SU-DHL-6 (cell line): ENCODE measurements at regions not wholly inside any gene's neighbourhood (a gene's known extent, or its start where the extent isn't known, plus 50 kb on each side); places are given as distances from the start of the nearest gene placed in this dataset.

Source experiments
- H2AFZ ChIP-seq: fragments of 200-600 bp; sonication (generic); 2 replicates; pipeline ENCODE4 v1.6.1; 2014; ENCODE audit warnings: low read depth, mild to moderate bottlenecking, moderate library complexity, mixed read lengths, antibody characterized with exemption, low read length; ENCODE audit not compliant: severe bottlenecking
- H3F3A ChIP-seq: fragments of 200-600 bp; shearing (Covaris generic); 2 replicates; pipeline ENCODE4 v1.6.0; 2016; ENCODE audit warnings: antibody characterized with exemption, mild to moderate bottlenecking; ENCODE audit not compliant: insufficient read depth
- H3K27ac ChIP-seq: fragments of 200-600 bp; sonication (generic); 2 replicates; pipeline ENCODE4 v1.5.1; 2016; ENCODE audit warnings: low read depth, mild to moderate bottlenecking, low read length, moderate library complexity, mixed read lengths
- H3K27me3 ChIP-seq: fragments of 200-600 bp; sonication (generic), shearing (Covaris generic); 2 replicates; pipeline ENCODE4 v1.6.0; 2014; ENCODE audit warnings: mild to moderate bottlenecking, low read length
- H3K36me3 ChIP-seq: fragments of 200-600 bp; sonication (generic); 2 replicates; pipeline ENCODE4 v1.6.1; 2014; ENCODE audit warnings: mild to moderate bottlenecking, low read length, mixed read lengths
- H3K4me2 ChIP-seq: fragments of 300-600, 200-600 bp; shearing (Covaris generic), sonication (generic); 2 replicates; pipeline ENCODE4 v1.6.0; 2014; ENCODE audit warnings: low read length, low read depth, mild to moderate bottlenecking; ENCODE audit not compliant: poor library complexity, severe bottlenecking
- H3K4me3 ChIP-seq: fragments of 200-600 bp; sonication (generic); 2 replicates; pipeline ENCODE4 v1.5.1; 2014; ENCODE audit warnings: antibody characterized with exemption, low read length, mild to moderate bottlenecking, mixed read lengths; ENCODE audit not compliant: insufficient read depth, poor library complexity, severe bottlenecking
- H3K79me2 ChIP-seq: fragments of 200-600 bp; sonication (generic); 2 replicates; pipeline ENCODE4 v1.6.1; 2014; ENCODE audit warnings: mild to moderate bottlenecking, low read length, moderate library complexity; ENCODE audit not compliant: insufficient read depth
- H3K9ac ChIP-seq: fragments of 200-600 bp; sonication (generic); 2 replicates; pipeline ENCODE4 v1.7.0; 2014; ENCODE audit warnings: mild to moderate bottlenecking, low read length
- H3K9me2 ChIP-seq: fragments of 200-600 bp; sonication (generic); replicated peaks from 2 replicates; pipeline ENCODE4 v1.6.1; 2014; ENCODE audit warnings: low read length; ENCODE audit not compliant: insufficient read depth
- H3K9me3 ChIP-seq: fragments of 200-600 bp; sonication (generic); 2 replicates; pipeline ENCODE4 v1.6.1; 2014; ENCODE audit warnings: low read length, mixed read lengths; ENCODE audit not compliant: insufficient read depth
- H4K20me1 ChIP-seq: fragments of 200-600 bp; sonication (generic); 2 replicates; pipeline ENCODE4 v1.6.1; 2014; ENCODE audit warnings: low read depth, mild to moderate bottlenecking, antibody characterized with exemption, low read length, moderate library complexity, mixed read lengths
- CTCF ChIP-seq: fragments of 200-600 bp; sonication (generic); IDR thresholded peaks from one replicate; pipeline ENCODE4 v1.5.1; 2017; ENCODE audit warnings: antibody characterized with exemption, mild to moderate bottlenecking, low read length, moderate library complexity; ENCODE audit not compliant: insufficient read depth, poor library complexity, severe bottlenecking
- EZH2phosphoT487 ChIP-seq: fragments of 200-600 bp; sonication (generic), shearing (Covaris generic); conservative IDR thresholded peaks from 2 replicates; pipeline ENCODE4 v1.6.1; 2018; ENCODE audit warnings: mild to moderate bottlenecking, antibody characterized with exemption, low read length, moderate library complexity, mixed read lengths

- Histone ChIP-seq H3F3A (no peaks in the 10 kb centered on the region), H3K4me3 (no peak overlapping the region), H3K27me3 (no peaks in the 10 kb centered on the region), H3K36me3 (no peaks in the 10 kb centered on the region), H3K4me2 (no peak overlapping the region), H3K9me2 (no peaks in the 10 kb centered on the region), H3K79me2 (no peaks in the 10 kb centered on the region), H2AFZ (no peak overlapping the region), H4K20me1 (no peaks in the 10 kb centered on the region), H3K9me3 (no peaks in the 10 kb centered on the region), H3K27ac (no peak overlapping the region), H3K9ac (no peak overlapping the region)
- TF ChIP-seq EZH2phosphoT487 (no peak), CTCF (no peak)
Measured at GRCh38 chr10:3528823-3529403, 256.1 kb downstream of the KLF6 start.

GRCh38 chr10:3528271-3528670, 256.7 kb downstream of the KLF6 start:
- Histone ChIP-seq H2AFZ (no peak overlapping the region), H3K36me3 (no peaks in the 10 kb centered on the region), H3K27me3 (no peaks in the 10 kb centered on the region), H3K4me3 (no peak overlapping the region), H3K9me3 (no peaks in the 10 kb centered on the region), H3K4me2 (no peak overlapping the region), H3K9me2 (no peaks in the 10 kb centered on the region), H3K9ac (no peak overlapping the region), H4K20me1 (no peaks in the 10 kb centered on the region), H3K27ac (no peak overlapping the region), H3K79me2 (no peaks in the 10 kb centered on the region), H3F3A (no peaks in the 10 kb centered on the region)
- TF ChIP-seq EZH2phosphoT487, result no peak
- TF ChIP-seq CTCF, result no peak

DNA sequence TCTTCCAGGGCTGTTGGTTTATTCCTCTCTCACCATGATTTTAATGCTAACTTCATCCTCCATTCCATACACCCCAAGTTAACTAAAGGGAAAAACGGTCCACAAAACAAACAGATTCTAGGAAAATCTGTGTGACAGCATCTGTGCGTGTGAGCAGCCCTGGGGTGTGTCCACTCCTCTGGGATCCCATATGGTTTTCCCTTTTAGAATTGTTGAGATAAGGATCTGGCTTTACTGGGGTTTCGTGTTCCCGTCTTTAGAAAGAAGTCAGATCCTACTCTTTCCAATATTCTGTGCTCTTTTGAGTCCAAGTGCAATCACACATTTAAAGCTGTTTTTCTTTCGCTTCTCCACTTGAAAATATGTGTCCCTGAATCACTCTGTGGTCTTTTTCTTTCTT, 257.1 kb downstream of the KLF6 start:
- Histone ChIP-seq H3K4me2 (no peak overlapping the region), H3K27ac (no peak overlapping the region), H3K4me3 (no peak overlapping the region), H3F3A (no peaks in the 10 kb centered on the region), H3K9ac (no peak overlapping the region), H3K79me2 (no peaks in the 10 kb centered on the region), H3K9me2 (no peaks in the 10 kb centered on the region), H3K9me3 (no peaks in the 10 kb centered on the region), H3K27me3 (no peaks in the 10 kb centered on the region), H3K36me3 (no peaks in the 10 kb centered on the region), H2AFZ (no peak overlapping the region), H4K20me1 (no peaks in the 10 kb centered on the region)
- TF ChIP-seq CTCF (no peak), EZH2phosphoT487 (no peak)
